GM12878 (cell line): ENCODE measurements at regions not wholly inside any gene's neighbourhood (a gene's known extent, or its start where the extent isn't known, plus 50 kb on each side); places are given as distances from the start of the nearest gene placed in this dataset.

Experiments
- ATAC-seq: fragments of 200-7000 bp; cut with Tn5 transposase; 3 replicates; pipeline ENCODE4 v1.9.1; 2020; ENCODE audit warnings: mild to moderate bottlenecking, moderate library complexity
- BruUV-seq: library from RNA; stranded (reverse); fragments of 400-500 nt; replicated peaks from 2 replicates; lab custom pipeline; 2021; lab: Mats Ljungman, UMichigan
- CTCF ChIA-PET: fragments of 300-600 bp; sonication (Branson Sonifier 250); formaldehyde crosslinking; extraction: SDS; loops from one replicate; lab custom pipeline; 2021; ENCODE audit warnings: inconsistent platforms; lab: Yijun Ruan, JAX
- POLR2A ChIA-PET: fragments of 350-600 bp; formaldehyde crosslinking; extraction: SDS; loops from one replicate; lab custom pipeline; 2021; ENCODE audit warnings: inconsistent platforms; lab: Charles Lee
- RAD21 ChIA-PET: fragments of 300-600 bp; sonication (Branson Sonifier 250); formaldehyde crosslinking; loops from one replicate; lab custom pipeline; 2023; ENCODE audit warnings: antibody characterized with exemption; ENCODE audit not compliant: unreplicated experiment; lab: Charles Lee
- SMC1A ChIA-PET: fragments of 300-600 bp; sonication (Branson Sonifier 250); formaldehyde crosslinking; loops from one replicate; lab custom pipeline; 2023; ENCODE audit not compliant: unreplicated experiment, uncharacterized antibody; lab: Charles Lee
- DNase-seq: peaks from one replicate; pipeline ENCODE4 v3.0.0-alpha.2; 2011; ENCODE audit warnings: low read depth, low spot score
- FAIRE-seq: peaks from 3 replicates; lab custom pipeline; 2011; peaks lifted over from hg19 to GRCh38; lab: Jason Lieb, UNC
- H2AFZ ChIP-seq: 2 replicates; pipeline ENCODE4 v1.6.0; 2011; ENCODE audit warnings: low read depth, low read length, control low read depth; ENCODE audit not compliant: control insufficient read depth
- H3K27ac ChIP-seq: 2 replicates; pipeline ENCODE4 v1.5.1; 2011; ENCODE audit warnings: control low read depth; ENCODE audit not compliant: control insufficient read depth, insufficient read depth
- H3K27me3 ChIP-seq, 2 experiments: replicated peaks in 1 of 2; 2 replicates each; pipeline versions ENCODE4 v1.6.0 to v1.6.1; 2011; ENCODE audit warnings: low read length in 1 of 2; ENCODE audit not compliant: control insufficient read depth in 2 of 2, insufficient read depth in 2 of 2
- H3K36me3 ChIP-seq, 2 experiments: 2 replicates each; pipeline ENCODE4 v1.5.1; 2011; ENCODE audit warnings: low read length in 1 of 2; ENCODE audit not compliant: control insufficient read depth in 2 of 2, insufficient read depth in 2 of 2
- H3K4me1 ChIP-seq: 2 replicates; pipeline ENCODE4 v1.6.1; 2011; ENCODE audit warnings: mild to moderate bottlenecking, low read length, moderate library complexity, mixed read lengths; ENCODE audit not compliant: control insufficient read depth, insufficient read depth
- H3K4me2 ChIP-seq: 2 replicates; pipeline ENCODE4 v1.6.0; 2011; ENCODE audit warnings: control low read depth; ENCODE audit not compliant: control insufficient read depth, insufficient read depth
- H3K4me3 ChIP-seq: fragments of 200-600 bp; sonication (generic); 2 replicates; pipeline ENCODE4 v1.5.1; 2016
- H3K79me2 ChIP-seq: 2 replicates; pipeline ENCODE4 v1.6.0; 2011; ENCODE audit warnings: low read length; ENCODE audit not compliant: control insufficient read depth, insufficient read depth
- H3K9ac ChIP-seq: 2 replicates; pipeline ENCODE4 v1.8.0; 2011; ENCODE audit warnings: low read length, control low read depth, mixed read lengths; ENCODE audit not compliant: control insufficient read depth, insufficient read depth
- H3K9me3 ChIP-seq: replicated peaks from 3 replicates; pipeline ENCODE4 v1.5.1; 2011; ENCODE audit warnings: mild to moderate bottlenecking, low read length; ENCODE audit not compliant: control insufficient read depth, insufficient read depth
- H4K20me1 ChIP-seq: 2 replicates; pipeline ENCODE4 v1.6.0; 2011; ENCODE audit not compliant: control insufficient read depth, insufficient read depth
- BACH1 ChIP-seq: fragments of 450-650 bp; IDR thresholded peaks from 2 replicates; pipeline ENCODE4 v1.6.1; 2017; ENCODE audit warnings: mild to moderate bottlenecking, borderline replicate concordance
- CHD4 ChIP-seq: fragments of 200-600 bp; sonication (generic); IDR thresholded peaks from 2 replicates; pipeline ENCODE4 v1.6.1; 2016; ENCODE audit warnings: mild to moderate bottlenecking
- DPF2 ChIP-seq: fragments of 450-650 bp; IDR thresholded peaks from 2 replicates; pipeline ENCODE4 v1.6.1; 2017; ENCODE audit warnings: mild to moderate bottlenecking
- E2F8 ChIP-seq: fragments of 450-650 bp; IDR thresholded peaks from 2 replicates; pipeline ENCODE4 v1.6.1; 2018; ENCODE audit warnings: mild to moderate bottlenecking, low read depth, moderate library complexity; ENCODE audit not compliant: partially characterized antibody
- EED ChIP-seq: sonication (generic); IDR thresholded peaks from 2 replicates; pipeline ENCODE4 v1.6.1; 2016; ENCODE audit warnings: antibody characterized with exemption, low read depth
- HCFC1 ChIP-seq: fragments of 150-350 bp; IDR thresholded peaks from 2 replicates; pipeline ENCODE4 v1.6.1; 2014; ENCODE audit warnings: low read length
- MEF2A ChIP-seq: IDR thresholded peaks from 2 replicates; pipeline ENCODE4 v1.6.1; 2011; ENCODE audit warnings: low read depth, mild to moderate bottlenecking, low read length, moderate library complexity; ENCODE audit not compliant: insufficient read depth
- MEF2B ChIP-seq: fragments of 450-650 bp; IDR thresholded peaks from 2 replicates; pipeline ENCODE4 v1.6.1; 2018; ENCODE audit warnings: mild to moderate bottlenecking, moderate library complexity; ENCODE audit not compliant: partially characterized antibody, poor library complexity, severe bottlenecking
- POLR2AphosphoS2 ChIP-seq: IDR thresholded peaks from 2 replicates; pipeline ENCODE4 v1.6.1; 2011; ENCODE audit warnings: low read depth, mild to moderate bottlenecking, low read length, improper control_type of control experiment, moderate library complexity
- RAD21 ChIP-seq: IDR thresholded peaks from 2 replicates; pipeline ENCODE4 v1.6.1; 2011; ENCODE audit warnings: mild to moderate bottlenecking, low read depth, low read length, moderate library complexity; ENCODE audit not compliant: insufficient read depth
- RB1 ChIP-seq: fragments of 450-650 bp; formaldehyde crosslinking; IDR thresholded peaks from 2 replicates; pipeline ENCODE4 v1.6.1; 2017; ENCODE audit warnings: mild to moderate bottlenecking, borderline replicate concordance
- RFX5 ChIP-seq: IDR thresholded peaks from 2 replicates; pipeline ENCODE4 v1.6.1; 2011; ENCODE audit warnings: low read depth, low read length, improper control_type of control experiment
- SIX5 ChIP-seq: IDR thresholded peaks from 2 replicates; pipeline ENCODE4 v1.6.1; 2011; ENCODE audit warnings: mild to moderate bottlenecking, low read depth, low read length, moderate library complexity; ENCODE audit not compliant: severe bottlenecking
- SPI1 ChIP-seq: IDR thresholded peaks from 2 replicates; pipeline ENCODE4 v1.6.1; 2011; ENCODE audit warnings: low read depth, mild to moderate bottlenecking, low read length, moderate library complexity, borderline replicate concordance; ENCODE audit not compliant: insufficient read depth
- SUPT20H ChIP-seq: IDR thresholded peaks from 2 replicates; pipeline ENCODE4 v1.6.1; 2011; ENCODE audit warnings: low read depth, mild to moderate bottlenecking, low read length, moderate library complexity, borderline replicate concordance; ENCODE audit not compliant: control insufficient read depth
- SUZ12 ChIP-seq: fragments of 200-600 bp; sonication (generic); IDR thresholded peaks from one replicate; pipeline ENCODE4 v1.6.1; 2018; ENCODE audit warnings: antibody characterized with exemption, mild to moderate bottlenecking; ENCODE audit not compliant: unreplicated experiment
- TARDBP ChIP-seq: IDR thresholded peaks from 2 replicates; pipeline ENCODE4 v1.6.1; 2016; ENCODE audit warnings: borderline replicate concordance
- WGBS: methylation state at CpG from one replicate; pipeline ENCODE4 v1.1.6; 2016; ENCODE audit warnings: low lambda C conversion rate; ENCODE audit not compliant: insufficient replicate concordance, insufficient coverage; ENCODE audit errors: missing lambda C conversion rate; 5-methylcytosine and 5-hydroxymethylcytosine counted together
- in situ Hi-C: fragments of 300-500 bp; cut with MboI; formaldehyde crosslinking; loops from 9 replicates; pipeline ENCODE4 v1.14.3; 2018; ENCODE audit warnings: mixed read lengths
- intact Hi-C: fragments of 100-400 bp; cut with micrococcal nuclease; formaldehyde crosslinking; loops from one replicate; pipeline ENCODE4 v1.14.2; 2022; ENCODE audit not compliant: unreplicated experiment
- TF ChIP-seq, protein P1 (sequence below): fragments of 450-650 bp; IDR thresholded peaks from 2 replicates; pipeline ENCODE4 v1.6.1; 2014; ENCODE audit warnings: mild to moderate bottlenecking
- TF ChIP-seq, protein P2 (sequence below): IDR thresholded peaks from 2 replicates; pipeline ENCODE4 v1.6.1; 2012; ENCODE audit warnings: mild to moderate bottlenecking, low read depth, low read length

DNA sequence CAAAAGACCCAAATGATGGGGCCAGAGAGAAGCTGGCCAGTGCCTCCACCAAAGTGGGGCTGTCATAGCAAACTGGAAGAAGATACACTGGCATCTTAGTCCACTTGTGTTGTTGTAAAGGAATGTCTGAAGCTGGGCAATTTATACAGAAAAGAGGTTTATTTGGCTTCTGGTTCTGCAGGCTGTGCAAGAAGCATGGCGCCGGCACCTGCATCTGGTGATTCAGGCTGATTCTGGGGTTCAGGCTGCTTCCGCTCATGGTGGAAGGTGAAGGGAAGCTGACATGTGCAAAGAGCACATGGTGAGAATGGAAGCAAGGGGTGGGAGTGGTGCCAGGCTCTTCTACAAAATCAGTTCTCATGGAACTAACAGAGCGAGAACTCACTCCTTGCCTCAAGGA is 135.9 kb upstream of the TWIST2 start:
- no peaks in the 10 kb centered on the region for H3K79me2 ChIP-seq
- no TSS peak for BruUV-seq
- intact Hi-C loops (no loop called here), in situ Hi-C loops (no loop called here)
- no peak overlapping the region for H3K9ac ChIP-seq
- no peaks in the 10 kb centered on the region for H3K4me1 ChIP-seq
- FAIRE-seq, result no peak
- CTCF ChIA-PET, result no interaction called here
- H2AFZ ChIP-seq, result no peak overlapping the region
- TF ChIP-seq SUZ12 (no peak), CHD4 (no peak), HCFC1 (no peak), MEF2A (no peak), RAD21 (no peak), SIX5 (no peak), E2F8 (no peak), BACH1 (no peak), DPF2 (no peak), SUPT20H (no peak), POLR2AphosphoS2 (no peak), MEF2B (no peak), EED (no peak), RB1 (no peak), RFX5 (no peak), TARDBP (no peak), SPI1 (no peak)
- TF ChIP-seq, protein P1, sequence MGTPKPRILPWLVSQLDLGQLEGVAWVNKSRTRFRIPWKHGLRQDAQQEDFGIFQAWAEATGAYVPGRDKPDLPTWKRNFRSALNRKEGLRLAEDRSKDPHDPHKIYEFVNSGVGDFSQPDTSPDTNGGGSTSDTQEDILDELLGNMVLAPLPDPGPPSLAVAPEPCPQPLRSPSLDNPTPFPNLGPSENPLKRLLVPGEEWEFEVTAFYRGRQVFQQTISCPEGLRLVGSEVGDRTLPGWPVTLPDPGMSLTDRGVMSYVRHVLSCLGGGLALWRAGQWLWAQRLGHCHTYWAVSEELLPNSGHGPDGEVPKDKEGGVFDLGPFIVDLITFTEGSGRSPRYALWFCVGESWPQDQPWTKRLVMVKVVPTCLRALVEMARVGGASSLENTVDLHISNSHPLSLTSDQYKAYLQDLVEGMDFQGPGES, result no peak
- TF ChIP-seq, protein P2, sequence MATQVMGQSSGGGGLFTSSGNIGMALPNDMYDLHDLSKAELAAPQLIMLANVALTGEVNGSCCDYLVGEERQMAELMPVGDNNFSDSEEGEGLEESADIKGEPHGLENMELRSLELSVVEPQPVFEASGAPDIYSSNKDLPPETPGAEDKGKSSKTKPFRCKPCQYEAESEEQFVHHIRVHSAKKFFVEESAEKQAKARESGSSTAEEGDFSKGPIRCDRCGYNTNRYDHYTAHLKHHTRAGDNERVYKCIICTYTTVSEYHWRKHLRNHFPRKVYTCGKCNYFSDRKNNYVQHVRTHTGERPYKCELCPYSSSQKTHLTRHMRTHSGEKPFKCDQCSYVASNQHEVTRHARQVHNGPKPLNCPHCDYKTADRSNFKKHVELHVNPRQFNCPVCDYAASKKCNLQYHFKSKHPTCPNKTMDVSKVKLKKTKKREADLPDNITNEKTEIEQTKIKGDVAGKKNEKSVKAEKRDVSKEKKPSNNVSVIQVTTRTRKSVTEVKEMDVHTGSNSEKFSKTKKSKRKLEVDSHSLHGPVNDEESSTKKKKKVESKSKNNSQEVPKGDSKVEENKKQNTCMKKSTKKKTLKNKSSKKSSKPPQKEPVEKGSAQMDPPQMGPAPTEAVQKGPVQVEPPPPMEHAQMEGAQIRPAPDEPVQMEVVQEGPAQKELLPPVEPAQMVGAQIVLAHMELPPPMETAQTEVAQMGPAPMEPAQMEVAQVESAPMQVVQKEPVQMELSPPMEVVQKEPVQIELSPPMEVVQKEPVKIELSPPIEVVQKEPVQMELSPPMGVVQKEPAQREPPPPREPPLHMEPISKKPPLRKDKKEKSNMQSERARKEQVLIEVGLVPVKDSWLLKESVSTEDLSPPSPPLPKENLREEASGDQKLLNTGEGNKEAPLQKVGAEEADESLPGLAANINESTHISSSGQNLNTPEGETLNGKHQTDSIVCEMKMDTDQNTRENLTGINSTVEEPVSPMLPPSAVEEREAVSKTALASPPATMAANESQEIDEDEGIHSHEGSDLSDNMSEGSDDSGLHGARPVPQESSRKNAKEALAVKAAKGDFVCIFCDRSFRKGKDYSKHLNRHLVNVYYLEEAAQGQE, result no peak
- no peak for ATAC-seq
- no peaks in the 10 kb centered on the region; the same call in 2 of the 3 replicates for H3K9me3 ChIP-seq
- H3K27ac ChIP-seq, result no peak overlapping the region
- RAD21 ChIA-PET, result no interaction called here
- H3K27me3 ChIP-seq, result no peaks in the 10 kb centered on the region
- SMC1A ChIA-PET, result no interaction called here
- H3K4me2 ChIP-seq, result no peak overlapping the region
- DNase-seq, result no peak
- H3K36me3 ChIP-seq, result no peaks in the 10 kb centered on the region
- POLR2A ChIA-PET, result no interaction called here
- no peaks in the 10 kb centered on the region for H4K20me1 ChIP-seq
- 93% methylated on average over 4 of the region's 4 CpGs for WGBS
- H3K4me3 ChIP-seq, result no peak overlapping the region
